Astrocyte (in vitro differentiated cells and primary cell): ENCODE measurements at regions not wholly inside any gene's neighbourhood (a gene's known extent, or its start where the extent isn't known, plus 50 kb on each side); places are given as distances from the start of the nearest gene placed in this dataset.

ENCODE experiments used
- DNase-seq: peaks from one replicate; pipeline ENCODE4 v3.0.0-alpha.2; 2010; ENCODE audit warnings: low read depth
- FAIRE-seq: peaks from 2 replicates; lab custom pipeline; 2011; peaks lifted over from hg19 to GRCh38; lab: Jason Lieb, UNC
- H2AFZ ChIP-seq: 2 replicates; pipeline ENCODE4 v1.6.0; 2012; ENCODE audit warnings: low read depth, low read length, inconsistent platforms
- H3K27ac ChIP-seq: 2 replicates; pipeline ENCODE4 v1.5.1; 2011; ENCODE audit warnings: low read depth, low read length, inconsistent platforms
- H3K27me3 ChIP-seq: 2 replicates; pipeline ENCODE4 v1.6.0; 2011; ENCODE audit warnings: low read length, inconsistent platforms; ENCODE audit not compliant: insufficient read depth
- H3K36me3 ChIP-seq: 2 replicates; pipeline ENCODE4 v1.5.1; 2011; ENCODE audit warnings: low read length, inconsistent platforms; ENCODE audit not compliant: insufficient read depth
- H3K4me1 ChIP-seq: 2 replicates; pipeline ENCODE4 v1.5.1; 2011; ENCODE audit warnings: low read length, inconsistent platforms; ENCODE audit not compliant: insufficient read depth
- H3K4me2 ChIP-seq: 2 replicates; pipeline ENCODE4 v1.6.0; 2012; ENCODE audit warnings: low read length, inconsistent platforms
- H3K4me3 ChIP-seq: 2 replicates; pipeline ENCODE4 v1.5.1; 2011; ENCODE audit warnings: low read depth, mild to moderate bottlenecking, low read length, inconsistent platforms; ENCODE audit not compliant: insufficient read depth
- H3K79me2 ChIP-seq: 2 replicates; pipeline ENCODE4 v1.6.0; 2012; ENCODE audit warnings: mild to moderate bottlenecking, low read length, inconsistent platforms; ENCODE audit not compliant: insufficient read depth
- H3K9ac ChIP-seq: 2 replicates; pipeline ENCODE4 v1.6.0; 2012; ENCODE audit warnings: mild to moderate bottlenecking, low read length, inconsistent platforms
- H3K9me3 ChIP-seq: 2 replicates; pipeline ENCODE4 v1.5.1; 2012; ENCODE audit warnings: low read depth, mild to moderate bottlenecking, low read length, inconsistent platforms; ENCODE audit not compliant: insufficient read depth
- H4K20me1 ChIP-seq: 2 replicates; pipeline ENCODE4 v1.6.0; 2012; ENCODE audit warnings: low read length, inconsistent platforms; ENCODE audit not compliant: insufficient read depth
- H3K27ac Mint-ChIP-seq: one replicate; pipeline ENCODE4 v1.8.0; 2021; ENCODE audit warnings: mild to moderate bottlenecking, mixed read lengths; ENCODE audit not compliant: unreplicated experiment
- H3K27me3 Mint-ChIP-seq: one replicate; pipeline ENCODE4 v1.8.0; 2021; ENCODE audit warnings: low read depth, mixed read lengths; ENCODE audit not compliant: unreplicated experiment
- H3K36me3 Mint-ChIP-seq: one replicate; pipeline ENCODE4 v1.8.0; 2021; ENCODE audit warnings: low read depth, mixed read lengths; ENCODE audit not compliant: unreplicated experiment
- H3K4me1 Mint-ChIP-seq: one replicate; pipeline ENCODE4 v1.8.0; 2021; ENCODE audit warnings: low read depth, mixed read lengths; ENCODE audit not compliant: unreplicated experiment
- H3K4me3 Mint-ChIP-seq: one replicate; pipeline ENCODE4 v1.8.0; 2021; ENCODE audit warnings: mild to moderate bottlenecking, moderate library complexity, mixed read lengths; ENCODE audit not compliant: unreplicated experiment
- H3K9me3 Mint-ChIP-seq: one replicate; pipeline ENCODE4 v1.8.0; 2021; ENCODE audit warnings: mild to moderate bottlenecking, mixed read lengths; ENCODE audit not compliant: unreplicated experiment
- EZH2 ChIP-seq: IDR thresholded peaks from 2 replicates; pipeline ENCODE4 v1.6.1; 2012; ENCODE audit warnings: mild to moderate bottlenecking, low read length, inconsistent platforms; ENCODE audit not compliant: insufficient read depth
- TF ChIP-seq, protein P1 (sequence below): IDR thresholded peaks from 2 replicates; pipeline ENCODE4 v1.5.1; 2011; ENCODE audit warnings: low read depth, mild to moderate bottlenecking, inconsistent platforms, low read length, moderate library complexity; ENCODE audit not compliant: insufficient read depth

DNA sequence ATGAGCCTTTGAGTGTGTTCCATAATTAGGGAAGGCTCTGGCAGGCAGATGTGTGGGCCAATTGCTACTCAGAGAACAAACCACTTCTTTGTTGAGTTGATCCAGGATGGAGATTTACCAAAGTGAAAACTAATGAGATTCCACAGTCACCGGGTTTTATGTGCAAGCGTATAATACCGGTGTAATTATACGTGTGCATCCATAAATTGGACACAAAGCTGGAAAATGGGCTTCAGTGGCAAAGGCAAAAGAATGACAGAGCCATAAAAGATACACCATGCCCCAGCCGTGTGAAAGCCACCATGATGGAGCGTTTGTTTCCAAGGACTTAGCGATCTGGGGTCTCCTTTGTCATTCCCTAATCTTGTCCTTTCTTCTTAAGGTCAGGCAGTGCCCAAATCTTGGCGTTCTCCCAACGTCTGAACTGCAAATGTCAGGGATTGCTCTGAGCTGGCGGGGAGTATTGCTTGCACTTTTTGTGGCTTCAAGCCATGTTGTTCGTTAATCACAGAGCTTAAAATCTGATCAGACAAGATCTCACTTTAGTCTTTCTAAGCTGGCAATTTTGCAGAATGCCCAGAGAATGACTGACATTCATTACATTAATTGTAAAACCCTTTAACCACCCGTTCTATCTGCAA lies 70.1 kb downstream of the NPTX2 start:
- DNase-seq (no peak), FAIRE-seq (no peak)
- Histone ChIP-seq H3K27ac (no peak overlapping the region), H3K4me3 (no peak overlapping the region), H3K9me3 (no peaks in the 10 kb centered on the region), H3K9ac (no peak overlapping the region), H4K20me1 (no peaks in the 10 kb centered on the region), H3K79me2 (no peaks in the 10 kb centered on the region), H3K27me3 (no peaks in the 10 kb centered on the region), H3K4me2 (no peak overlapping the region), H3K4me1 (no peaks in the 10 kb centered on the region), H2AFZ (no peak overlapping the region), H3K36me3 (no peaks in the 10 kb centered on the region)
- TF ChIP-seq EZH2 = no peak
- TF ChIP-seq, protein P1, sequence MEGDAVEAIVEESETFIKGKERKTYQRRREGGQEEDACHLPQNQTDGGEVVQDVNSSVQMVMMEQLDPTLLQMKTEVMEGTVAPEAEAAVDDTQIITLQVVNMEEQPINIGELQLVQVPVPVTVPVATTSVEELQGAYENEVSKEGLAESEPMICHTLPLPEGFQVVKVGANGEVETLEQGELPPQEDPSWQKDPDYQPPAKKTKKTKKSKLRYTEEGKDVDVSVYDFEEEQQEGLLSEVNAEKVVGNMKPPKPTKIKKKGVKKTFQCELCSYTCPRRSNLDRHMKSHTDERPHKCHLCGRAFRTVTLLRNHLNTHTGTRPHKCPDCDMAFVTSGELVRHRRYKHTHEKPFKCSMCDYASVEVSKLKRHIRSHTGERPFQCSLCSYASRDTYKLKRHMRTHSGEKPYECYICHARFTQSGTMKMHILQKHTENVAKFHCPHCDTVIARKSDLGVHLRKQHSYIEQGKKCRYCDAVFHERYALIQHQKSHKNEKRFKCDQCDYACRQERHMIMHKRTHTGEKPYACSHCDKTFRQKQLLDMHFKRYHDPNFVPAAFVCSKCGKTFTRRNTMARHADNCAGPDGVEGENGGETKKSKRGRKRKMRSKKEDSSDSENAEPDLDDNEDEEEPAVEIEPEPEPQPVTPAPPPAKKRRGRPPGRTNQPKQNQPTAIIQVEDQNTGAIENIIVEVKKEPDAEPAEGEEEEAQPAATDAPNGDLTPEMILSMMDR = no peak
- H3K27ac Mint-ChIP-seq = no peak overlapping the region
- H3K9me3 Mint-ChIP-seq = peaks cover 19% of the 10 kb centered on the region
- no peaks in the 10 kb centered on the region for H3K4me1 Mint-ChIP-seq
- peaks cover 37% of the 10 kb centered on the region for H3K27me3 Mint-ChIP-seq
- no peaks in the 10 kb centered on the region for H3K36me3 Mint-ChIP-seq
- no peak overlapping the region for H3K4me3 Mint-ChIP-seq

DNA sequence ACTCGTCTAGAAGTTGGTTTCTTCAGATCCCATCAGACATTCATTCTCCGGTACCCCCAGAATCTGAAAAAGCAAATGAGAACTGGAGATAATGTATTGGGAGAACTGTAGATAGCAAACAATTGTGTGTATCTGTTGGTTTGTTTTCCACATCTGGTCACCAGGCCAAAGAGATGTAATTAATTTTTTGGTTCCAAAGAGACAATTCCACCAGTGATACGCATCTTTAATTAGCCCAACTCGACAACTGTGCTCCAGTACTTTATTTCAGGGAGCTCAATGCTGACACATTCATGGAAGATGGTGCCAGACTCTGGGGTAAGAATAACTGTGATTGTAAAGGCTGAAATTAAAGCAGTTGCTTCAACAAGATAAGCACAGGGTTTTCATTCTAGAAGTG lies 74.5 kb downstream of the NPTX2 start:
- H3K4me1 Mint-ChIP-seq = no peaks in the 10 kb centered on the region
- FAIRE-seq (no peak), DNase-seq (no peak)
- H3K36me3 Mint-ChIP-seq = peaks cover 3% of the 10 kb centered on the region
- no peak overlapping the region for H2AFZ ChIP-seq
- no peak overlapping the region for H3K27ac Mint-ChIP-seq
- no peaks in the 10 kb centered on the region for H3K36me3 ChIP-seq
- H3K79me2 ChIP-seq = no peaks in the 10 kb centered on the region
- H3K4me3 Mint-ChIP-seq = no peak overlapping the region
- TF ChIP-seq, protein P1 = no peak
- no peak for TF ChIP-seq EZH2
- H3K27me3 ChIP-seq = no peaks in the 10 kb centered on the region
- H3K27me3 Mint-ChIP-seq = peaks cover 20% of the 10 kb centered on the region
- no peaks in the 10 kb centered on the region for H3K4me1 ChIP-seq
- H3K9me3 ChIP-seq = peaks cover 2% of the 10 kb centered on the region
- no peak overlapping the region for H3K4me2 ChIP-seq
- peaks cover 24% of the 10 kb centered on the region for H3K9me3 Mint-ChIP-seq
- H3K9ac ChIP-seq = no peak overlapping the region
- no peak overlapping the region for H3K4me3 ChIP-seq
- H3K27ac ChIP-seq = no peak overlapping the region
- H4K20me1 ChIP-seq = no peaks in the 10 kb centered on the region

- TF ChIP-seq, protein P1 = no peak
- DNase-seq (no peak), FAIRE-seq (no peak)
- Mint-ChIP-seq H3K36me3 (peaks cover 3% of the 10 kb centered on the region), H3K4me3 (no peak overlapping the region), H3K4me1 (no peaks in the 10 kb centered on the region), H3K27ac (no peak overlapping the region), H3K9me3 (peaks cover 22% of the 10 kb centered on the region), H3K27me3 (peaks cover 10% of the 10 kb centered on the region)
- no peak overlapping the region for H3K4me3 ChIP-seq
- no peaks in the 10 kb centered on the region for H3K79me2 ChIP-seq
- no peak overlapping the region for H3K4me2 ChIP-seq
- H3K4me1 ChIP-seq = no peaks in the 10 kb centered on the region
- no peak overlapping the region for H3K9ac ChIP-seq
- no peaks in the 10 kb centered on the region for H3K27me3 ChIP-seq
- no peaks in the 10 kb centered on the region for H3K36me3 ChIP-seq
- peaks cover 6% of the 10 kb centered on the region for H3K9me3 ChIP-seq
- no peak overlapping the region for H2AFZ ChIP-seq
- no peaks in the 10 kb centered on the region for H4K20me1 ChIP-seq
- H3K27ac ChIP-seq = no peak overlapping the region
These were observed 80.0 kb downstream of the NPTX2 start for GRCh38 chr7:98697083-98697482.
